ENCODE measurements at regions not wholly inside any gene's neighbourhood (a gene's known extent, or its start where the extent isn't known, plus 50 kb on each side); places are given as distances from the start of the nearest gene placed in this dataset.
"Not testable (repeated sequence)": the region's sequence is repeated elsewhere in the genome, so short reads cannot be mapped to it uniquely, and the experiment has no call there.

- H3K27ac ChIP-seq (ENCODE audit: low read depth, low read length): no peak overlapping the region
- DNase-seq (ENCODE audit: low read depth, low spot score) (peak; percentile 84), ATAC-seq (no peak)
- no peaks in the 10 kb centered on the region for H3K79me2 ChIP-seq (ENCODE audit: insufficient read depth, low read length)
- no peaks in the 10 kb centered on the region for H3K9me3 ChIP-seq (ENCODE audit: control insufficient read depth in 1 of 2, insufficient read depth in 1 of 2, low read depth in 1 of 2, low read length in 2 of 2)
- BruUV-seq (replicated peaks): no TSS peak
- no peaks in the 10 kb centered on the region for H3K36me3 ChIP-seq (ENCODE audit: control insufficient read depth in 1 of 2, insufficient read depth in 2 of 2, low read length in 2 of 2)
- RAD21 ChIA-PET (ENCODE audit: low non-redundant PET in 1 of 2, low total read pairs in 2 of 2, uncharacterized antibody in 2 of 2, unreplicated experiment in 2 of 2): no interaction called here
- no peaks in the 10 kb centered on the region for H3K4me1 ChIP-seq (ENCODE audit: control insufficient read depth in 1 of 2, insufficient read depth in 2 of 2, low read length in 2 of 2)
- no peaks in the 10 kb centered on the region for H4K20me1 ChIP-seq (ENCODE audit: insufficient read depth)
- intact Hi-C loops (cut with micrococcal nuclease): no loop called here
- H2AFZ ChIP-seq (ENCODE audit: low read depth, low read length, poor library complexity, severe bottlenecking): no peak overlapping the region
- H3K4me2 ChIP-seq (ENCODE audit: low read length): no peak overlapping the region
- H3K9me2 ChIP-seq (ENCODE audit: insufficient read depth): no peaks in the 10 kb centered on the region
- CTCF ChIA-PET: no interaction called here
- H3K27me3 ChIP-seq (ENCODE audit: insufficient read depth, low read length): no peaks in the 10 kb centered on the region
- POLR2A ChIA-PET: no interaction called here
- H3K9ac ChIP-seq (ENCODE audit: low read length): no peak overlapping the region
- TF ChIP-seq CBX3 (IDR thresholded peaks at IDR 0.05; ENCODE audit: low read depth) (no peak), CEBPB (IDR thresholded peaks at IDR 0.05; ENCODE audit: low read depth) (no peak), RAD21 (IDR thresholded peaks at IDR 0.05; ENCODE audit: low read depth) (no peak), TCF7L2 (IDR thresholded peaks at IDR 0.05; ENCODE audit: borderline replicate concordance, extremely low read depth, insufficient read depth, insufficient read length) (no peak), SRF (IDR thresholded peaks at IDR 0.05; ENCODE audit: low read depth) (no peak), POLR2A (IDR thresholded peaks at IDR 0.05; ENCODE audit: borderline replicate concordance, extremely low read depth, insufficient read depth, insufficient read length) (no peak), EGR1 (IDR thresholded peaks at IDR 0.05; ENCODE audit: low read depth) (no peak), POLR2AphosphoS5 (IDR thresholded peaks at IDR 0.05; ENCODE audit: low read depth, low read length) (no peak), SP1 (IDR thresholded peaks at IDR 0.05; ENCODE audit: low read depth) (no peak), EZH2phosphoT487 (IDR thresholded peaks at IDR 0.05; ENCODE audit: borderline replicate concordance) (no peak)
- TF ChIP-seq, protein P1, sequence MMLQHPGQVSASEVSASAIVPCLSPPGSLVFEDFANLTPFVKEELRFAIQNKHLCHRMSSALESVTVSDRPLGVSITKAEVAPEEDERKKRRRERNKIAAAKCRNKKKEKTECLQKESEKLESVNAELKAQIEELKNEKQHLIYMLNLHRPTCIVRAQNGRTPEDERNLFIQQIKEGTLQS (IDR thresholded peaks at IDR 0.05): no peak
- H3K4me3 ChIP-seq (replicated peaks in 1 of 2; ENCODE audit: low read depth in 1 of 2, low read length in 2 of 2): no peak overlapping the region
These were observed 1099.4 kb downstream of the TSPY10 start for GRCh38 chrY:10627116-10627515.

DNA sequence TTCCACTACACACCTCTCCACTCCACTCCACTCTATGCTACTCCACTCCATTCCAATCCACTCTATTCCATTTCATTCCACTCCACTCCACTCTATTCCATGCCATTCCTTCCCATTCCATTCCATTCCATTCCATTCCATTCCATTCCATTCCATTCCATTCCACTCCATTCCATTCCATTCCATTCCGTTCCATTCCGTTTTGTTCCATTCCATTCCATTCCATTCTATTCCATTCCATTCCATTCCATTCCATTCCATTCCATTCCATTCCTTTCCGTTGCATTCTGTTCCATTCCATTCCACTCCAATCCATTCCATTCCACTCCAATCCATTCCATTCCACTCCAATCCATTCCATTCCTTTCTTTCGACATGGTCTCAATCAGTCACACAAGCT lies 1121.1 kb downstream of the TSPY10 start:
- H3K9me2 ChIP-seq (ENCODE audit: insufficient read depth); POLR2A ChIA-PET; H3K9me3 ChIP-seq (ENCODE audit: control insufficient read depth in 1 of 2, insufficient read depth in 1 of 2, low read depth in 1 of 2, low read length in 2 of 2); intact Hi-C loops (cut with micrococcal nuclease); H3K4me1 ChIP-seq (ENCODE audit: control insufficient read depth in 1 of 2, insufficient read depth in 2 of 2, low read length in 2 of 2); DNase-seq (ENCODE audit: low read depth, low spot score); H3K79me2 ChIP-seq (ENCODE audit: insufficient read depth, low read length); H2AFZ ChIP-seq (ENCODE audit: low read depth, low read length, poor library complexity, severe bottlenecking); CTCF ChIA-PET; H3K27me3 ChIP-seq (ENCODE audit: insufficient read depth, low read length); H4K20me1 ChIP-seq (ENCODE audit: insufficient read depth); H3K27ac ChIP-seq (ENCODE audit: low read depth, low read length); H3K36me3 ChIP-seq (ENCODE audit: control insufficient read depth in 1 of 2, insufficient read depth in 2 of 2, low read length in 2 of 2); RAD21 ChIA-PET (ENCODE audit: low non-redundant PET in 1 of 2, low total read pairs in 2 of 2, uncharacterized antibody in 2 of 2, unreplicated experiment in 2 of 2); ATAC-seq; H3K4me3 ChIP-seq (replicated peaks in 1 of 2; ENCODE audit: low read depth in 1 of 2, low read length in 2 of 2); H3K9ac ChIP-seq (ENCODE audit: low read length); H3K4me2 ChIP-seq (ENCODE audit: low read length); BruUV-seq (replicated peaks): not testable (repeated sequence)

DNA sequence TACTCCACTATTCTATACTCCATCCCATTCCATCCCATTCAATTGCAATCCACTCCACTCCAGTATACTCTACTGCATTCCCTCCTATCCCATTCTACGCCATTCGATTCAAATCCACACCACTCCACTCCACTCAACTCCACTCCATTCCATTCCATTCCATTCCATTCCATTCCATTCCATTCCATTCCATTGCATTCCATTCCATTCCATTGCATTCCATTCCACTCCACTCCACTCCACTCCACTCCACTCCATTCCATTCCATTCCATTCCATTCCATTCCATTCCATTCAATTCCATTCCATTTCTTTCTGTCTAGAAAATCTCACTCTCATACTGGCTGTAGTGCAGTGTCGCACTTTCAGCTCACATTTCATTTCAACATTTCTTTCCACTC lies 1129.4 kb downstream of the TSPY10 start:
- H3K9me2 ChIP-seq (ENCODE audit: insufficient read depth); ATAC-seq; DNase-seq (ENCODE audit: low read depth, low spot score); CTCF ChIA-PET; H3K4me1 ChIP-seq (ENCODE audit: control insufficient read depth in 1 of 2, insufficient read depth in 2 of 2, low read length in 2 of 2); RAD21 ChIA-PET (ENCODE audit: low non-redundant PET in 1 of 2, low total read pairs in 2 of 2, uncharacterized antibody in 2 of 2, unreplicated experiment in 2 of 2); H3K36me3 ChIP-seq (ENCODE audit: control insufficient read depth in 1 of 2, insufficient read depth in 2 of 2, low read length in 2 of 2); POLR2A ChIA-PET; H4K20me1 ChIP-seq (ENCODE audit: insufficient read depth); H3K27ac ChIP-seq (ENCODE audit: low read depth, low read length); H3K9ac ChIP-seq (ENCODE audit: low read length); H3K4me3 ChIP-seq (replicated peaks in 1 of 2; ENCODE audit: low read depth in 1 of 2, low read length in 2 of 2); H3K4me2 ChIP-seq (ENCODE audit: low read length); intact Hi-C loops (cut with micrococcal nuclease); H2AFZ ChIP-seq (ENCODE audit: low read depth, low read length, poor library complexity, severe bottlenecking); BruUV-seq (replicated peaks); H3K9me3 ChIP-seq (ENCODE audit: control insufficient read depth in 1 of 2, insufficient read depth in 1 of 2, low read depth in 1 of 2, low read length in 2 of 2); H3K27me3 ChIP-seq (ENCODE audit: insufficient read depth, low read length); H3K79me2 ChIP-seq (ENCODE audit: insufficient read depth, low read length): not testable (repeated sequence)

Data from HCT116 (cell line).